LNCaP clone FGC (cell line): ENCODE measurements at regions not wholly inside any gene's neighbourhood (a gene's known extent, or its start where the extent isn't known, plus 50 kb on each side); places are given as distances from the start of the nearest gene placed in this dataset.

Experiments
- DNase-seq: peaks from one replicate; pipeline ENCODE4 v3.0.0-alpha.2; 2011; ENCODE audit warnings: low read depth
- H3K4me3 ChIP-seq: 2 replicates; pipeline ENCODE4 v1.5.1; 2011; ENCODE audit warnings: mild to moderate bottlenecking, low read depth, low read length, control low read depth
- CTCF ChIP-seq: IDR thresholded peaks from 2 replicates; pipeline ENCODE4 v1.5.1; 2012; ENCODE audit warnings: mild to moderate bottlenecking; ENCODE audit not compliant: control insufficient read depth, insufficient read depth; ENCODE audit errors: extremely low read depth

- no peak overlapping the region for H3K4me3 ChIP-seq
- no peak for TF ChIP-seq CTCF
- peak; percentile 52 for DNase-seq
Measured at GRCh38 chr13:109494925-109495369, 291.4 kb downstream of the IRS2 start.

GRCh38 chr13:109485136-109485794, 301.1 kb downstream of the IRS2 start:
- no peak for DNase-seq
- no peak for TF ChIP-seq CTCF
- H3K4me3 ChIP-seq: no peak overlapping the region

- no peak for DNase-seq
- H3K4me3 ChIP-seq: no peak overlapping the region
- no peak for TF ChIP-seq CTCF
Measured at GRCh38 chr13:109483284-109483683, 303.1 kb downstream of the IRS2 start.

GRCh38 chr13:109481040-109481439, 305.3 kb downstream of the IRS2 start:
- DNase-seq: no peak
- no peak overlapping the region for H3K4me3 ChIP-seq
- TF ChIP-seq CTCF: no peak

GRCh38 chr13:109480011-109480955, 306.1 kb downstream of the IRS2 start:
- H3K4me3 ChIP-seq: no peak overlapping the region
- DNase-seq: peak; percentile 54
- TF ChIP-seq CTCF: no peak

GRCh38 chr13:109479534-109479933, 306.8 kb downstream of the IRS2 start:
- no peak for TF ChIP-seq CTCF
- no peak overlapping the region for H3K4me3 ChIP-seq
- DNase-seq: no peak
